NCI-H187 (cell line): ENCODE measurements at regions not wholly inside any gene's neighbourhood (a gene's known extent, or its start where the extent isn't known, plus 50 kb on each side); places are given as distances from the start of the nearest gene placed in this dataset.
A peak's percentile ranks its signal among the peaks of the same experiment; 100 is the strongest.
"Not testable (repeated sequence)": the region's sequence is repeated elsewhere in the genome, so short reads cannot be mapped to it uniquely, and the experiment has no call there.

ENCODE experiments used
- DNase-seq, 2 experiments: peaks; one replicate each; lab custom pipeline; 2025; lab: John Stamatoyannopoulos, UW

DNA sequence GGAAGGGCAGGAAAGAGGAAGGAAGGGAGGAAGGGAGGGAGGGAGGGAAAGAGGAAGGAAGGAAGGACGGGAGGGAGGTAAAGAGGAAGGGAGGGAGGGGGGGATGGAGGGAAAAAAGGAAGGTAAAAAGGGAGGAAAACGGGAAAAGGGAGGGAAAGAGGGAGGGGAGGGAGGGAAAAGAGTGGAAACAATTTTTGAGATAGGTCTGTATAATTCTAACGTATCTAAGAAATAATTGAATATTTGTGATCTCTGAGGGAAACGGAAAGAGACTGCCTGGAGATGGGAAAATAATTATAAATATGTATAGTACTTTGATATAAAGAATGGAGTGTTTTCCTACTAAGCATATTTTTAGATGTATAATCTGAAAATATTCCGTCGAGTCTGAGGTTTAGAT lies 158.2 kb upstream of the FOXK1 start:
- DNase-seq: no peak

DNA sequence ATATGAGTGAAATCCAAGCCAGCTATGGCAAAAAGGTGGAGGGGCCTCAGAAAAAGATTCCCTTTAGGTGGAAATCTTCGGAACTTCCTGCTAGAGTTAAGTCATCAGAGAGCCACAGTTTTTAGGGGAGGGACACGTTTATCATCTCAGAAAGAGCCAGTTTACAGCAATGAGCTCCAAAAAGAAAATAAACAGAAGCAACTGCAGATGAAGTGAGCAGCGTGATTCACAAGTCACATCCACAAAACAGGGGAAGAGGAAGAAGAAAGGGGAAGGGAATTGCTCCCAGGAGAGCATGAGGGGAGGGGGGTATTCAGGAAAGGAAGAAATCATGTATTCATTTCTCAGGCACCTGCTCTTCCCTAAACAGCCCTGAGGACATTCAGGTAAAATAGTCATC lies 156.2 kb upstream of the FOXK1 start:
- no peak for DNase-seq

DNA sequence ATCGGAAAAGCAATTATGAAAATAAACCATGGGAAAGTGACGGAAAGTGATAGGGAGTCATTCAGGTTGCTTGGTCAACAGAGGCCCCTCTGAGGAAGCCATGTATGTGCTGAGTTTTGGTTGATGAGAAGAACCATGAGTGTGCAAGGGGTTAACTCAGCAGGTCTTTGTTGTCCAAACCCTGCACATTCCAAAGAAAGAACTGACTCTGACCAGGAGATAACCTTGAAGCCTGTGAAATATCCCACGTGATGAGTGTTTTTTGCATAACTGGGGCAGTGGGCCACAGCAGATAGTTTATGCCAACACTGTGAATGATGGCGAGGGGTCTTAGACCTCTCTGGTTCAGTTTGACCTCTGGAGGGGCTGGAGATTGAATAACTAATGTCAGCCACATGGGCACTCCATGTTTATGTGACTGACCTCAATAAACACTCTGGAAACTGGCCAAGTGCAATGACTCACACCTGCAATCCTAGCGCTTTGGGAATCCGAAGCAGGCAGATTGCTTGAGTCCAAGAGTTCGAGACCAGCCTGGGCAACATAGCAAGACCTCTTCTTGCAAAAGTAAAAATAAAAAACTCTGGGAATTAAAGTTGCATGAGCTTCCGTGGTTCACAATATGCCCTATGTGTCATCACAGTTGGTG lies 154.0 kb upstream of the FOXK1 start:
- no peak for DNase-seq

DNA sequence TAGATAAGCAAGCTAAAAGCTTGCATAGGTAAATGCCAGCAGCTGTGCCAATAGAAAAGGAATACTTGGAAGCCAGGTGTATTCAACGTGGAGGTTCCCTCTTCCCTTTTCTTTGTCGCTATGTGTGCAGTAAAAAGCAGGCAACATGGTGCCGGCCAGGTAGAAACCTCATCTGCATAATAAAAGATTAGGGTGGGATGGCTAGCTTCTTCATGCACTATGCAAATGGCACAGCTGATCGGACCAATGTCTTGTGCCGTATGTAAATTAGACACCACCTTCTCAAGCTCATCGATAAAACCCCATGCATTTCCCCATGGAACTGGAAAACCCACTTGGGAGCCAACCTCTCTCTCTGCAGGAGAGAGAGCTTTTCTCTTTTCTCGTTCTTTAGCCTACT lies 150.9 kb upstream of the FOXK1 start:
- DNase-seq: no peak

DNA sequence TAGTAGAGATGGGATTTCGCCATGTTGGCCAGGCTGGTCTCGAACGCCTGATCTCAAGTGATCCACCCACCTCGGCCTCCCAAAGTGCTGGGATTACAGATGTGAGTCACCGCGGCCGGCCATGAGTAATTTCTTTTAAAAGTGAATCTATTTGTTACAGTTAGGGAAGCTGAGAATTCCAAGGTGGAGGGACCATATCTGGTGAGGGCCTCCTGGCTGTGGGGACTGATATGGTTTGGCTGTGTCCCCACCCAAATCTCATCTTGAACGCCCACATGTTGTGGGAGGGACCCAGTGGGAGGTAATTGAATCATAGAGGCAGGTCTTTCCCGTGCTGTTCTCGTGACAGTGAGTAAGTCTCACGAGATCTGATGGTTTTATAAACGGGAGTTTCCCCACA lies 148.8 kb upstream of the FOXK1 start:
- DNase-seq: not testable (repeated sequence)

DNA sequence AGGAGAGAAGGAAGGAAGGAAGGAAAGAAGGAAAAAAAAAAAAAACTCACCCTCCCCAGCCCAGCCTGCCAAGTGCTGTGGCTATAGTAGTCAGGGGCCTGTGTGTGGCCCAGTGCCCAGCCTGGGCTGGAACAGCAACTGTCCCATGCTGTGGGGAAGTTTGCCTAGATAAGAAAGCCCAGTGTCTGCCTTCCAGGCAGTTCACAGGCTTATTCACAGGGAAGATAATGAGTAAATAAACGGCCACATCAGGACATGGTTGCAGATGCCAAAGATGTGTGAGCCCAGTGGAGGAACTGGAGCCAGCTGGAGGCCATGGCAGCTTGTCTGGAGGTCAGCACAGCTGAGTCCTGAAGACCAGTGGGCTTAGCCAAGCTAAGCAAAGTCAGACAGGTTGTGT lies 132.4 kb upstream of the FOXK1 start:
- no peak for DNase-seq

DNA sequence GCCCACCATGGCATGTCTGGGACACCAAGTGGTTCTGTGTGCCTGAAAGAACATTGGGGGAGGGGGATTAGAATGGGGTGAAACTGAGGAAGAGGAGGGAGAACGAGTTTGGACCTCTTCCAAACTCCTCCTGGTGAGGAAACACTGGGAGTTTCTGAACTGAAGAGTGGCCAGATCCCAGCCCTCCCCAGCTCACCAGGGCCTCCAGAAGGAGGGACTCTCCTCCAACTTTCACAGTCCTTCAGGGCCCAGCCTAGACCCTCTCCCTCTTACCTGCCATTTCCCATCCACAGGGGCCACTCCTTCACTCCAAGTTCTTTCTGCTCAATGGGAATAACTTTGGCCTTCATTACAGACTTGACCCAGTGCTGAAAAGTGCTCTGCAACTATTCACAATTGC lies 132.0 kb upstream of the FOXK1 start:
- DNase-seq: no peak

DNA sequence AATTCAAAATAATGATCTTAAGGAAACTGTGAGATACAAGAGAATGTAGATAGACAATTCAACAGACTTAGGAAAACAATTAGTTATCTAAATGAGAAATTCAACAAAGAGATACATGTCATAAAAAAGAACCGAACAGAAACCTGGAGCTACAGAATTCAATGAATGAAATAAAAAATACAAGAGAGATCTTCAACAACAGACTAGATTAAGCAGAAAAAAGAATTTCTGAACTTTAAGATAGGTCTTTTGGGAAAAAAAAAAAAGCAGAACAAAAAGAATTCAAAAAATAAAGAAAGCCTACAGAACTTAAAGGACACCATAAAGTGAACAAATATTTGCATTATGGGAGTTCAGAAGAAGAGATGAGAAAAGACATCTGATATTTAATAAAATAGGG lies 129.1 kb upstream of the FOXK1 start:
- no peak for DNase-seq

DNA sequence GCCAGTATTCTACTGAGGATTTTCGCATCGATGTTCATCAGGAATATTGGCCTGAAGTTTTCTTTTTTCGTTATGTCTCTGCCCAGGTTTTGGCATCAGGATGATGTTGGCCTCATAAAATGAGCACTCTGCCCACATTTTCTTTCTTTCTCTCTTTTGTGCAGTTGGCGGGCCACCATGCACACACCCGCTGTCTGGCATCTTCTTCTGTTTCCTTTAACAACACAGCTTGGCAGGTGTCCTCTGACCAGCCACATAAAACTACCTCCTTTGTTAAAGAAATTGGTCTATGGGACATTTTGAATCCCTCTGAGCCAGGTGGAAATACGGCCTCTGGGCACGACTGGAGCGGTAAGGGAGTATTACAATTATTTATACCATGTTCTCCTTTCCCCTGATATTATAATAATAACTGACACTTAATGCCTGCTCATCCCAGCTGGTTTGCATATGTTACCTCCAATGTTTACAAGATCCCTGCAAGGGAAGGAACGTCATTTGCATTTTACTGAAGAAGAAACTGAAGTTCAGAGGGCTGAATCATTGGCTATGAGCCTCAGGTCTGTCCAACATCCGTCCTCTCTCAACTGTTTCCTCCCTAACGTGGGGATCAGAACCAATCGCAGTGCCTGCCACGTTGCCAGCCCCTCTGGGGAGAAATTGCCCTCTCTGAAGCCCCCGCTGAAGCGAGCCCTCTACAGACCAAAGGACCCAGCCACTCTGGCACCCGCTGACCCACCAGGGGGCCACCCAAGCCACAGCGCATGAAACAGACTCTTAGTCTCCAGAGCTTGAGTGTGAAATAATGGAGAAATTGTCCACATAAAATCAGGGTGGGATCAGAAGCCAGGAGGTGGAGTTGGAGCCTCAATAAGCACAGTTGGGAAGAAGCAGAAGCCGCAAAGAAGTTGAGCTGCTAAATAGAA lies 125.0 kb upstream of the FOXK1 start:
- DNase-seq: no peak

DNA sequence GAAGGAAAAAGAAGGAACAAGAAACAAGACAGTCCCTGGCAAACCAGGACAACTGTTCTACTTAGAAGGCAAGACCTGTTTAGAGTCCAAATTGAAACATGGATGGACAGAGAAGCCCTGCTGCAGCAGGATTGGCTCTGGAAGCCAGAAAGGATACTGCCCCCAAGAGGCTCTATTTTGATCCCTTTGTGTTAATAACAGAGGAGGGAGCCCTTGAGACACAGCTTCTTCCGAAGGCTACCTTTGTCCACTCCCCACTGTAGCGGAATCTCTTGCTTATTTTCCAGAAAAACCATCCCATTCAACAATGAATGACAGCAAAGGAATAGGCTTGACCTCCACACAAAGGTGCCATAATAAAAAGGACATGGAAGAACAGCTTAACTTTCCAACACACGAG lies 120.3 kb upstream of the FOXK1 start:
- DNase-seq: no peak

DNA sequence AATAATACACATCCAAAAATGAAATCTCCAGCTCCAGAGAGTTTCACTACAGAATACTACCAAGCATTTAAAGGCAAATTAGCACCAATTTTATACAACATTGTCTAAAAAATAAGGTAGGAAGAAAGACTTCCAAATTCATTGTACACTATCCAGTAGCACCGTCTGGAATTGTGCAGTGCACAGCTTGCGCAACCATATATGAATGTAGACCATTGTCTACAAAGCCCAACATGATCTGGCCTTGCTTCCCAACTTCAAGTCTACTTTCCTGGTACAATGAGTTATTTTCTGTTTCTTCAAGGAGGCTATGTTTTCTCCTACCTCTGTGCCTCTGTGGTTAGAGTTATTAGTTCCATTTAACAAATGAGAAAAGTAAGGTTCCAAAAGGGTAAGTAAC lies 115.4 kb upstream of the FOXK1 start:
- no peak for DNase-seq

DNA sequence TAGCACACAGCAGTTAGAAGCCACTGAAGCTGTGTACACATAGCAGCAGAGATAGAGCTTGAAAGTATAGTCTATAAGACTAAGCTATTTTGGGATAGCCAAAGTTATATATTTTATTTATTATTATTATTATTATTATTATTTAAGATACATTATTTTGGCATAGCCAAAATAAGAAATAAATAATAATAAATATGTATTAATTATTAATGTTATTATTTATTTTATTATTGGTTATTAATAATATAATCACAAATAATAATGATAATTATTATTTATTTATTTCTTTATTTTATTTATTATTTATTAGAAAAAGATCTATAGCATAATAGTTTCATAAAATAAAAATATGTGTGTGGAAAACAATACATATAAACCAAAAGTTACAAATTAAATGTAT lies 107.2 kb upstream of the FOXK1 start:
- no peak for DNase-seq

DNA sequence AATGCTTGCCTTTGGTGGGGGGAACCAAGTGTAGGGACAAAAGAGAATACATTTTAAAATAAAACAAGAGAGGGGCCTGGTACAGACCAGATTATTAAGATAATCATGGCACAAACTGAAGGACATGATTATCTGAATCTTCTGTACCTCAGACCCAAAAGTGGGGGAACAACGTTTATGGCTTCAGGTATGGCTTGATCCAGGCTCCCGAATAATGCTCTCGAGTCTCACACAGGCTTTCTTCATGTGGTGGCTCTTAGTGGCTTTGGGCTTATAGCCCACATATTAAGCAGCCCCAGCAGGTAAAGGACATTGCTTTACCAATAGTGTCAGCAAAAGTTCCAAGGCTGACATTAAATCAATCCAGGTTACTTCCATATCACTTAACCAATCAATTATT lies 106.8 kb upstream of the FOXK1 start:
- DNase-seq: no peak

DNA sequence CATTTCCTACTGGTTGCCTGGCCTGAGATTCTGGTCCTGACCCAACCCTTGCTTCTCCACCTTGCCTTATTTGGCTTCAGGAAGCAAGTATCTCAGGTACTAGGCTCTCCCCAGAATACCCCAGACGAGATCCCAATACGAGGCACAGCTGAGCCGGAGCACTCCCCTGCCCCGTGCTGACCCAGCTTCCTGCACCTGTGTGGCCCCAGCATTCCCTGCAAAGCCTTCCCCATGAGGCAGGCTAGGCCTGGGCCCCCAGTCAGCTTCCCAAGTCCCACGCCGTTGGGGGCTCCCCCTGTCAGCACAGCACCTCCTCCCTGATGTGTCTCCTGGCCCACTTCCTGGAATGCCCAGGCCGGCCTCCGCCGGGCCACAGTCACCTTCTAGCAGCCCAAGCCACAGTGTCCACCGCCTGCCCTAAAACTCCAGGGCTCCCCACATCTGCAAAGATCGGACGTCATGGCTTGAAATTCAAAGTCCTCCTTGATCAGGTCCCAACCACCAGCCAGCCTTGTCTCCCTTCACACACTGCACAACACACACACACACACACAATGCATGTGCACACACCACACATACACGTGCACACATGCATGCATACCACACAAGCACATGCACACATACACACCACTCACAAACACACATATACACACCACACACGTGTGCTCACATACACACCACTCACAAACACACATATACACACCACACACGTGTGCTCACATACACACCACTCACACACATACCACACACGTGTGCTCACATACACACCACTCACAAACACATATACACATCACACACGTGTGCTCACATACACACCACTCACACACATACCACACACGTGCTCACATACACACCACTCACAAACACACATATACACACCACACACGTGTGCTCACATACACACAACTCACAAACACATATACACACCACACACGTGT lies 78.9 kb upstream of the FOXK1 start:
- DNase-seq: no peak

DNA sequence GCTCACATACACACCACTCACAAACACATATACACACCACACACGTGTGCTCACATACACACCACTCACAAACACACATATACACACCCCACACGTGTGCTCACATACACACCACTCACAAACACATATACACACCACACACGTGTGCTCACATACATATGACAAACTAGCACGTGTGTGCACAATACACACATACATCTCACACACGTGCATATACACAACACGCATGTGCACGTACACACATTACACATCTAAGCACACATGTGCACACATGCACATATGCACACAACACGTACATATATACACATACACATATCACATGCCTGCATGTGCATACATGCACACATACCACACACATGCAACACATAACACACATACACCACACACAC lies 78.3 kb upstream of the FOXK1 start:
- DNase-seq: no peak

DNA sequence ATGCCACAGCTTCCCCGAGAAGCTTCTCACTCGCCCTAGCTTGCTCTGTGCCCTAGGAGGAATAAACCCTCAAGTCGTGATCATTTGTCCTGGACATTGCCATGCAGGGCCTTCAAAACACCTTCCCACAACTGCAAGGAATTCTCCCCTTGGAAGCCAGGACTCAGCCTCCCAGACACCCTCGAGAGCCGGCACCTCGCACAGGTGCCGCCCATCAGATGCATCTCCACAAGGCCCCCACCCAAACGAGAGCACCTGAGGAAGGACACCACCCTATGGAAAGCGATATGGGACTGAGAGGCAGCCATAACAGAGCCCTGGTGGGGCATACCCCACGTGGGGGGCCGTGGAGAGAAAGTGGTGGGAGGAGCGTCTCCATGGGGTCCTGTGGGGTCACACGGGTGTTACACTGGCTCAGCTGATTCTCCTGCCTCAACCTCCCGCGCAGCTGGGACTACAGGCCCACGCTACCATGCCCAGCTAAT lies 77.6 kb upstream of the FOXK1 start:
- no peak for DNase-seq

DNA sequence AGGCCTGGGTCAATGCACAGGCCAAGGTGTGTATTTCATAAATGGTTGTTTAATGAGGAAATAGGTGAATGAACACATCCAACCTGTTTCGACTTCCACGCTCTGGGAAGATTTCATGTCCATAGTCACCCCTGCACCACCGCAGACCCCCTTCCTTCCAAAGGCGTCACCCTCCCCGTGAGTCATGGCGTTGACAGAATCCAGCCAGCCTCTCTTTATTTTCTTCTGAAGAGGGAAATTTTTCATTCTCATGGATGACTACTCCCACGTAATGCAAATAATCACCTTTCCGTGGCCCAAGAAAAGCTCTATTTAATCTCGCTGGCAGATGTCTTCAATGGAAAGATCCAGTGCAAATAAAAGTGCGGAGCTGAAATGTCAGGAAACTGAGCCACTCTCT lies 75.3 kb upstream of the FOXK1 start:
- no peak for DNase-seq

DNA sequence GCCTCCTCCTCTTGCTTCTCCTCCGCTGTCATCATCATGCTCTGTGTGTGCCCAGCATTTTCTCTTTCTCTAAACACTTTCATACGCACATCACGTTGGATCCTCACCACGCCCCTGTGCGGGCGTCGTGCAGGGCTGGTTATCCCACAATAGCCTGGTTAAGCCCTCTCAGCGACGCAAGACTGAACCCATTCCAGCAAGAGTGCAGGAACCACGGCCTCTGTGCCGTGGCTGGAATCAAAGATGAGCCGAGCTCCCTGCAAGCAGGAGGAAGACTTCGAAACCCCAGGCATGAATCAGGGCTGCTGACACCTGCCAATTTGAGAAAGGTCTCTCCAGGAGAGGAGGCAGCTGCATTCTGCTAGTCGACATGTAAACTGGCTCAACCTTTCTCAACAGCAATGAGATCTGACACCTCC lies 74.8 kb upstream of the FOXK1 start:
- DNase-seq: no peak

DNA sequence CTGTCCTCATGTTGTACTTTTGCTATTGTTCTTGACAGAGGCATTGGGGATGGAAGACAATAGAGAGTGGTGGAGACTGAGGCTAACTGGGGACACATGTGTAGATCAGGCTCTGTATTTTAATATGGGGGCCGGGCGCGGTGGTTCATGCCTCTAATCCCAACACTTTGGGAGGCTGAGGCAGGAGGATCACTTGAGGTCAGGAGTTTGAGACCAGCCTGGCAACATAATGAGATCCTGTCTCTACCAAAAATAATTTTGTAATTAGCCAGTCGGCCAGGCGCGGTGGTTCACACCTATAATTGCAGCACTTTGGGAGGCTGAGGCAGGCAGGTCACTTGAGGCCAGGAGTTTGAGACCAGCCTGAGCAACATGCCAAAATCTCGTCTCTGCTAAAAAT lies 72.5 kb upstream of the FOXK1 start:
- DNase-seq: not testable (repeated sequence)

DNA sequence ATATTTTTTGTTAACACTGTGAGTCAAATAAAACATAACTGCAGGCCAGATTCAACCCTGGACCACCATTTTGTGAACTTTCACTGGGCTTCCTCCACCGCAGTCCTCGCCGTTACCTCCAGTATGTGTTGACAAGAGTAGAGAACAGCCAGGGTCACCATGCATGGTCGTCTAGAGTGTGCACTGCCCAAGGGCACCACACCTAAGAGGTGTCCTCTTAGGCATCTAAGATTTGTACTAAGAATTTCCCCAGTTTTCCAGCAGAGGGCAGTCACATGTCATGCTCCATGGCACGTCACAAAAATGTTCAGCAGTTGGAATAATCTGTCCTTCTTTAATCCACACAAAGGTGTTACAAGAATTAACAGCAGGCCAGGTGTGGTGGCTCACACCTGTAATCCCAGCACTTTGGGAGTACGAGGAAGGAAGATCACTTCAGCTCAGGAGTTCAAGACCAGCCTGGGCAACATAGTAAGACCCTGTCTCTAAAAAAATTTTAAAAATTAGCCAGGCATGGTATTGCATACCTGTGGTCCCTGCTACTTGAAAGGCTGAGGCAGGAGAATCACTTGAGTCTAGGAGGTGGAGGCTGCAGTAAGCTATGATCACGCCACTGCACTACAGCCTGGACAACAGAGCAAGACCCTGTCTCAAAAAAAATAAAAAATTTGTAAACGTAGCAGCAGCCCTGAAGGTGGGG lies 71.2 kb upstream of the FOXK1 start:
- DNase-seq: peak; percentile 8 to 31

DNA sequence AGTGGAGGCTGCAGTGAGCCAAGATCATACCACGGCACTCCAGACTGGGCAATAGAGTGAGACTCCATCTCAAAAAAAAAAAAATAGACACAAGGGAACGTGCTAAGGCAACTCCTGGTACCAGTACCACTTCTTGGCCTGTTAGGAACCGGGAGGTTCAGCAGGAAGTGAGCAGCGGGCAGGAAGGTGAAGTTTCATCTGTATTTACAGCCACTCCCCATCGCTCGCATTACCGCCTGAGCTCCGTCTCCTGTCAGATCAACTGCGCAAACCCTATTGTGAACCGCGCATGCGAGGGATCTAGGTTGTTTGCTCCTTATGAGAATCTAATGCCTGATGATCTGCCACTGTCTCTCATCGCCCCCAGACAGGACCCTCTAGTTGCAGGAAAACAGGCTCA lies 69.9 kb upstream of the FOXK1 start:
- no peak for DNase-seq
